HepG2 (cell line): ENCODE measurements at regions not wholly inside any gene's neighbourhood (a gene's known extent, or its start where the extent isn't known, plus 50 kb on each side); places are given as distances from the start of the nearest gene placed in this dataset.

ENCODE experiments used
- ATAC-seq: fragments of 200-7000 bp; cut with Tn5 transposase; 3 replicates; pipeline ENCODE4 v1.9.1; 2020; ENCODE audit warnings: mild to moderate bottlenecking, moderate library complexity
- BruUV-seq: library from RNA; stranded (reverse); fragments of 400-500 nt; replicated peaks from 2 replicates; lab custom pipeline; 2021; lab: Mats Ljungman, UMichigan
- CTCF ChIA-PET: fragments of 300-600 bp; formaldehyde crosslinking; extraction: SDS; loops from one replicate; lab custom pipeline; 2021; ENCODE audit warnings: low total read pairs, inconsistent platforms, low intra/inter-chr PET ratio; lab: Yijun Ruan, JAX
- POLR2A ChIA-PET: fragments of 350-600 bp; sonication (Branson Sonifier 250); formaldehyde crosslinking; loops from one replicate; lab custom pipeline; 2020; ENCODE audit warnings: antibody characterized with exemption, inconsistent platforms; lab: Yijun Ruan, JAX
- DNase-seq: peaks from one replicate; pipeline ENCODE4 v3.0.0-alpha.2; 2015; ENCODE audit warnings: low spot score
- FAIRE-seq: peaks from 3 replicates; lab custom pipeline; 2011; peaks lifted over from hg19 to GRCh38; lab: Jason Lieb, UNC
- H2AFZ ChIP-seq: one replicate; pipeline ENCODE4 v1.6.1; 2011; ENCODE audit warnings: low read length, inconsistent platforms
- H3K27ac ChIP-seq: fragments of 300-600 bp; 3 replicates; pipeline ENCODE4 v1.8.0; 2011; ENCODE audit warnings: mixed run types, mild to moderate bottlenecking, mixed read lengths, low read length, inconsistent platforms; ENCODE audit not compliant: insufficient read depth; ENCODE audit errors: extremely low read length
- H3K27me3 ChIP-seq, 2 experiments: fragments of 200-600 bp in 1 of 2; 2 replicates in 1 of 2; 3 replicates in 1 of 2; pipeline versions ENCODE4 v1.6.0 to v1.8.0; 2011; ENCODE audit warnings: low read length in 2 of 2, mild to moderate bottlenecking in 2 of 2, moderate library complexity in 2 of 2, inconsistent platforms in 1 of 2; ENCODE audit not compliant: insufficient read depth in 2 of 2, control insufficient read depth in 1 of 2
- H3K36me3 ChIP-seq, 2 experiments: fragments of 200-600 bp in 1 of 2; replicated peaks in 1 of 2; 2 replicates in 1 of 2; 3 replicates in 1 of 2; pipeline versions ENCODE4 v1.5.1 to v1.8.0; 2011; ENCODE audit warnings: low read length in 2 of 2, inconsistent platforms in 1 of 2; ENCODE audit not compliant: insufficient read depth in 2 of 2, control insufficient read depth in 1 of 2
- H3K4me1 ChIP-seq: 2 replicates; pipeline ENCODE4 v1.5.1; 2012; ENCODE audit warnings: low read length, inconsistent platforms; ENCODE audit not compliant: insufficient read depth
- H3K4me2 ChIP-seq: 2 replicates; pipeline ENCODE4 v1.6.0; 2011; ENCODE audit warnings: low read depth, low read length, inconsistent platforms
- H3K4me3 ChIP-seq, 3 experiments: fragments of 200-600 bp in 1 of 3; sonication (generic), shearing (Covaris generic) in 1 of 3; replicated peaks in 1 of 3; 2 replicates each; pipeline ENCODE4 v1.5.1; 2011 to 2016; ENCODE audit warnings: low read length in 3 of 3, inconsistent platforms in 2 of 3, low read depth in 2 of 3, mild to moderate bottlenecking in 2 of 3, control low read depth in 1 of 3, mixed read lengths in 1 of 3; ENCODE audit not compliant: insufficient read depth in 1 of 3
- H3K79me2 ChIP-seq: one replicate; pipeline ENCODE4 v1.6.1; 2011; ENCODE audit warnings: low read length, inconsistent platforms; ENCODE audit not compliant: insufficient read depth
- H3K9ac ChIP-seq: 2 replicates; pipeline ENCODE4 v1.6.0; 2011; ENCODE audit warnings: mild to moderate bottlenecking, low read depth, low read length, inconsistent platforms; ENCODE audit not compliant: insufficient read depth
- H3K9me3 ChIP-seq: 2 replicates; pipeline ENCODE4 v1.5.1; 2012; ENCODE audit warnings: mild to moderate bottlenecking, low read length
- H4K20me1 ChIP-seq: 2 replicates; pipeline ENCODE4 v1.6.0; 2011; ENCODE audit warnings: inconsistent platforms, mild to moderate bottlenecking, low read length, moderate library complexity; ENCODE audit not compliant: insufficient read depth
- CERS6 ChIP-seq: sonication (generic); formaldehyde crosslinking; IDR thresholded peaks from 2 replicates; pipeline ENCODE4 v1.5.0; 2020; ENCODE audit warnings: missing genetic modification reagents
- ETV6 ChIP-seq: sonication (generic); formaldehyde crosslinking; conservative IDR thresholded peaks from 2 replicates; pipeline ENCODE4 v1.4.0; 2020; ENCODE audit warnings: missing genetic modification reagents
- GPN1 ChIP-seq: sonication (generic); formaldehyde crosslinking; IDR thresholded peaks from 2 replicates; pipeline ENCODE4 v1.5.1; 2020; ENCODE audit warnings: missing genetic modification reagents, borderline replicate concordance
- NAIF1 ChIP-seq: sonication (generic); formaldehyde crosslinking; IDR thresholded peaks from 2 replicates; pipeline ENCODE4 v1.5.0; 2020; ENCODE audit warnings: mild to moderate bottlenecking, missing genetic modification reagents, borderline replicate concordance
- NFKBIZ ChIP-seq: IDR thresholded peaks from 2 replicates; pipeline ENCODE4 v1.6.1; 2018; ENCODE audit warnings: missing genetic modification reagents, missing compliant biosample characterization
- PRDM10 ChIP-seq: sonication (generic); formaldehyde crosslinking; IDR thresholded peaks from 2 replicates; pipeline ENCODE4 v1.4.0; 2020; ENCODE audit warnings: low read depth, missing genetic modification reagents
- SIX1 ChIP-seq: sonication (generic); formaldehyde crosslinking; IDR thresholded peaks from 2 replicates; pipeline ENCODE4 v1.4.0; 2020; ENCODE audit warnings: missing genetic modification reagents, borderline replicate concordance
- SKI ChIP-seq: fragments of 450-650 bp; IDR thresholded peaks from one replicate; pipeline ENCODE4 v1.6.1; 2018; ENCODE audit warnings: mild to moderate bottlenecking; ENCODE audit not compliant: partially characterized antibody
- SKIL ChIP-seq: sonication (generic); formaldehyde crosslinking; IDR thresholded peaks from 2 replicates; pipeline ENCODE4 v1.8.0; 2022; ENCODE audit warnings: missing genetic modification reagents, mild to moderate bottlenecking, moderate library complexity, borderline replicate concordance
- TFAP4 ChIP-seq: sonication (generic); IDR thresholded peaks from 2 replicates; pipeline ENCODE4 v1.6.1; 2016; ENCODE audit warnings: low read depth, borderline replicate concordance
- ZBTB7A ChIP-seq: sonication (generic); formaldehyde crosslinking; IDR thresholded peaks from 2 replicates; pipeline ENCODE4 v1.8.0; 2022; ENCODE audit warnings: mild to moderate bottlenecking, missing genetic modification reagents
- ZFP62 ChIP-seq: sonication (generic); formaldehyde crosslinking; IDR thresholded peaks from 2 replicates; pipeline ENCODE4 v1.4.0; 2020; ENCODE audit warnings: missing genetic modification reagents
- ZKSCAN5 ChIP-seq: sonication (generic); formaldehyde crosslinking; IDR thresholded peaks from 2 replicates; pipeline ENCODE4 v1.5.1; 2020; ENCODE audit warnings: mild to moderate bottlenecking, missing genetic modification reagents
- ZNF274 ChIP-seq: sonication (generic); formaldehyde crosslinking; IDR thresholded peaks from 2 replicates; pipeline ENCODE4 v1.5.1; 2020; ENCODE audit warnings: mild to moderate bottlenecking, missing genetic modification reagents
- ZNF383 ChIP-seq: sonication (generic); formaldehyde crosslinking; IDR thresholded peaks from 2 replicates; pipeline ENCODE4 v1.4.0; 2020; ENCODE audit warnings: missing genetic modification reagents, mild to moderate bottlenecking, borderline replicate concordance
- ZNF550 ChIP-seq: sonication (generic); formaldehyde crosslinking; IDR thresholded peaks from 2 replicates; pipeline ENCODE4 v1.4.0; 2020; ENCODE audit warnings: mild to moderate bottlenecking, missing genetic modification reagents, borderline replicate concordance
- ZSCAN29 ChIP-seq: sonication (generic); formaldehyde crosslinking; conservative IDR thresholded peaks from 2 replicates; pipeline ENCODE4 v1.4.0; 2020; ENCODE audit warnings: mild to moderate bottlenecking, missing genetic modification reagents
- WGBS: methylation state at CpG from one replicate; pipeline ENCODE4 v1.1.6; 2017; ENCODE audit warnings: low lambda C conversion rate; 5-methylcytosine and 5-hydroxymethylcytosine counted together
- in situ Hi-C: cut with HindIII; loops from 2 replicates; pipeline ENCODE4 v1.10.0; 2017; ENCODE audit warnings: low pct_unique_long_range_greater_than_20kb; ENCODE audit not compliant: extremely low pct_ligation_motif_present
- intact Hi-C: fragments of 100-400 bp; cut with micrococcal nuclease; formaldehyde crosslinking; loops from one replicate; pipeline ENCODE4 v1.10.0; 2022; ENCODE audit not compliant: unreplicated experiment

GRCh38 chr5:54621709-54622108 lies 104.2 kb downstream of the SNX18 start:
- Histone ChIP-seq H3K36me3 (no peaks in the 10 kb centered on the region), H3K27ac (no peak overlapping the region), H2AFZ (no peak overlapping the region), H3K9ac (no peak overlapping the region), H3K4me1 (no peaks in the 10 kb centered on the region), H3K9me3 (no peaks in the 10 kb centered on the region), H3K27me3 (no peaks in the 10 kb centered on the region; a peak in 1 of 5 replicates), H3K79me2 (no peaks in the 10 kb centered on the region), H3K4me2 (no peak overlapping the region), H3K4me3 (no peak overlapping the region), H4K20me1 (no peaks in the 10 kb centered on the region)
- BruUV-seq, result no TSS peak
- TF ChIP-seq ZSCAN29 (CRISPR knock-in tag) (no peak), SKIL (CRISPR knock-in tag) (no peak), CERS6 (CRISPR knock-in tag) (no peak), ZNF550 (CRISPR knock-in tag) (no peak), ZNF383 (CRISPR knock-in tag) (no peak), ZFP62 (CRISPR knock-in tag) (no peak), ZNF274 (CRISPR knock-in tag) (no peak), SKI (no peak), GPN1 (no peak), PRDM10 (CRISPR knock-in tag) (no peak), NFKBIZ (no peak), TFAP4 (no peak), NAIF1 (no peak), ZBTB7A (CRISPR knock-in tag) (no peak), SIX1 (CRISPR knock-in tag) (no peak), ETV6 (CRISPR knock-in tag) (no peak), ZKSCAN5 (CRISPR knock-in tag) (no peak)
- POLR2A ChIA-PET, result no interaction called here
- intact Hi-C loops (loop anchor here (10.0 kb wide), 1 partner anchor 97 kb away; no protein-coding TSS in a partner anchor), in situ Hi-C loops (no loop called here)
- FAIRE-seq (no peak), DNase-seq (no peak), ATAC-seq (no peak)
- CTCF ChIA-PET, result no interaction called here
- 37% methylated on average over 5 of the region's 5 CpGs for WGBS
